ENCODE measurements at regions not wholly inside any gene's neighbourhood (a gene's known extent, or its start where the extent isn't known, plus 50 kb on each side); places are given as distances from the start of the nearest gene placed in this dataset.

- TF ChIP-seq, protein P1, sequence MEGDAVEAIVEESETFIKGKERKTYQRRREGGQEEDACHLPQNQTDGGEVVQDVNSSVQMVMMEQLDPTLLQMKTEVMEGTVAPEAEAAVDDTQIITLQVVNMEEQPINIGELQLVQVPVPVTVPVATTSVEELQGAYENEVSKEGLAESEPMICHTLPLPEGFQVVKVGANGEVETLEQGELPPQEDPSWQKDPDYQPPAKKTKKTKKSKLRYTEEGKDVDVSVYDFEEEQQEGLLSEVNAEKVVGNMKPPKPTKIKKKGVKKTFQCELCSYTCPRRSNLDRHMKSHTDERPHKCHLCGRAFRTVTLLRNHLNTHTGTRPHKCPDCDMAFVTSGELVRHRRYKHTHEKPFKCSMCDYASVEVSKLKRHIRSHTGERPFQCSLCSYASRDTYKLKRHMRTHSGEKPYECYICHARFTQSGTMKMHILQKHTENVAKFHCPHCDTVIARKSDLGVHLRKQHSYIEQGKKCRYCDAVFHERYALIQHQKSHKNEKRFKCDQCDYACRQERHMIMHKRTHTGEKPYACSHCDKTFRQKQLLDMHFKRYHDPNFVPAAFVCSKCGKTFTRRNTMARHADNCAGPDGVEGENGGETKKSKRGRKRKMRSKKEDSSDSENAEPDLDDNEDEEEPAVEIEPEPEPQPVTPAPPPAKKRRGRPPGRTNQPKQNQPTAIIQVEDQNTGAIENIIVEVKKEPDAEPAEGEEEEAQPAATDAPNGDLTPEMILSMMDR (IDR thresholded peaks at IDR 0.05; ENCODE audit: borderline replicate concordance) = no peak
Observed at GRCh38 chr5:2326601-2327000, 424.9 kb downstream of the IRX2 start.

GRCh38 chr5:2324788-2325187, 426.7 kb downstream of the IRX2 start:
- Histone ChIP-seq H3K9me3 (replicated peaks) (no peaks in the 10 kb centered on the region), H3K27me3 (ENCODE audit: low read depth) (peaks cover 60% of the 10 kb centered on the region), H3K4me3 (no peak overlapping the region), H3K27ac (replicated peaks) (no peak overlapping the region), H3K36me3 (no peaks in the 10 kb centered on the region), H3K4me1 (no peaks in the 10 kb centered on the region)
- TF ChIP-seq, protein P1 (IDR thresholded peaks at IDR 0.05; ENCODE audit: borderline replicate concordance) = no peak
- no peak for DNase-seq
- intact Hi-C loops (cut with micrococcal nuclease) = no loop called here

More at GRCh38 chr5:2326601-2327000, 424.9 kb downstream of the IRX2 start:
- H3K4me3 ChIP-seq = no peak overlapping the region
- peaks cover 58% of the 10 kb centered on the region for H3K27me3 ChIP-seq (ENCODE audit: low read depth)
- no peaks in the 10 kb centered on the region for H3K36me3 ChIP-seq
- H3K9me3 ChIP-seq (replicated peaks) = no peaks in the 10 kb centered on the region
- intact Hi-C loops (cut with micrococcal nuclease) = no loop called here
- H3K4me1 ChIP-seq = no peaks in the 10 kb centered on the region
- H3K27ac ChIP-seq (replicated peaks) = no peak overlapping the region
- no peak for DNase-seq

DNA sequence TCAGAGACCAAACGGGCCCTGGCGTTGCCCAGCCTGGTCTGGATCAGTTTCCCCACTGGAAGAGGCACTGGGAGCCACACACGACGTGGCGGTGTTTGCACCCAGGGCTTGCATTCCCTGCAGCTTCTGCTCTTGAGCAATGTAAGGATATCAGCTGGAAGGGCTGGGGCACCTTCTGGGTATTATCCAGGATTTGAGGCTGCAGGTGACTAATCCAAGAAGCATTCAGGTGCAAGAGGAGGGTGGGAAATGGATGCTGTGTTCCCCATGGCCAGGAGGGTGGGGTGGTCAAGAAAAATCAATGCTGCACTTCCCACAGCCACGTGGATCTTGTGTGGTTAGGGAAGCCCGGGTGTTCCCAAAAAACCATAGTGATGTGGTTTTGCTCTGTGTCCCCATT, 430.9 kb downstream of the IRX2 start:
- no peaks in the 10 kb centered on the region for H3K36me3 ChIP-seq

DNA sequence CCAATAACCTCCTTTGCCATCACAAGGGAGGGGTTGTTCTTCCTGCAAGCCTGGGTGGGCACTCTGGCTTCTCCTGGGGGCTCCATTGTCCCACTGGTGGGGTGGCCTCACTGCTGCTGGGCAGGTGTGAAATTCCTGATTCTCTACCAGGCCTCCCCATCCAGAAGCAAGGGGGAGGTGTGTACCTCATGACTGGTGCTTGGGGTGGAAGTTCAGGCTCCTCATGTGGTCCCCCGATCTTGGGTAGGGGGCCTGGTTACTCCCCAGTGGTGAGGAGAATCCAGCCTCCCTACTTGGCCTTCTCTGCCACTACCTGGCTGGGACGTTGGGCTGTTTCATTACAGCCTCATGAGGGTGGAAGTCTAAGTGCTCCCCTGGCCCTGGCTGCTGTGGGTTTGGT, 433.9 kb downstream of the IRX2 start:
- intact Hi-C loops (cut with micrococcal nuclease) = no loop called here
- no peak for DNase-seq
- H3K4me1 ChIP-seq = no peaks in the 10 kb centered on the region
- H3K27ac ChIP-seq (replicated peaks) = no peak overlapping the region
- H3K36me3 ChIP-seq = no peaks in the 10 kb centered on the region
- peaks cover 33% of the 10 kb centered on the region for H3K9me3 ChIP-seq (replicated peaks)
- TF ChIP-seq, protein P1 (IDR thresholded peaks at IDR 0.05; ENCODE audit: borderline replicate concordance) = no peak
- no peak overlapping the region for H3K4me3 ChIP-seq
- peaks cover 22% of the 10 kb centered on the region for H3K27me3 ChIP-seq (ENCODE audit: low read depth)

More for the DNA sequence above, 430.9 kb downstream of the IRX2 start:
- no peak for DNase-seq
- Histone ChIP-seq H3K4me1 (no peaks in the 10 kb centered on the region), H3K27ac (replicated peaks) (no peak overlapping the region), H3K4me3 (no peak overlapping the region), H3K27me3 (ENCODE audit: low read depth) (peaks cover 52% of the 10 kb centered on the region), H3K9me3 (replicated peaks) (peaks cover 16% of the 10 kb centered on the region)
- intact Hi-C loops (cut with micrococcal nuclease) = no loop called here
- TF ChIP-seq, protein P1 (IDR thresholded peaks at IDR 0.05; ENCODE audit: borderline replicate concordance) = no peak

DNA sequence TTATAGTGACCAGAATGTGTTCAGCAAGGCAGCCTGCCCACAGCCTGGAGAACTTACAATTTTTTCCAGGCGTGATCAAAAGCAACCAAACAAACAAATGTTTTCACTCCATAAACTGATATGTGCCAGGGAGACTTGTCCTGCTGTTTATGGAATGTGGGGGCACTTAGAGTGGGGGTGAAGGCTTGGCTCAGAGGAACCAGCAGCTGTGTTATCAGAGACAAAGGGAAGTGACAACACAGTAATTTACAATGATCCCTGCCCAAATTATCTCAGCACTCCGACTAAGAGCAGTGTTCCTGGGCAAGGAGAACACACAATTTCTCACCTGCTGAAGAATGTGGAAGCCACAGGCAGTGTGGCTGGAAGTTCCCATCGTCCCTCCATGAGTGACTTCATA, 429.1 kb upstream of the IRX4 start:
- peaks cover 29% of the 10 kb centered on the region for H3K9me3 ChIP-seq (replicated peaks)
- no peaks in the 10 kb centered on the region for H3K4me1 ChIP-seq
- no peak for DNase-seq
- no peaks in the 10 kb centered on the region for H3K36me3 ChIP-seq
- TF ChIP-seq, protein P1 (IDR thresholded peaks at IDR 0.05; ENCODE audit: borderline replicate concordance) = no peak
- no peaks in the 10 kb centered on the region for H3K27me3 ChIP-seq (ENCODE audit: low read depth)
- no peak overlapping the region for H3K27ac ChIP-seq (replicated peaks)
- intact Hi-C loops (cut with micrococcal nuclease) = no loop called here
- H3K4me3 ChIP-seq = no peak overlapping the region

DNA sequence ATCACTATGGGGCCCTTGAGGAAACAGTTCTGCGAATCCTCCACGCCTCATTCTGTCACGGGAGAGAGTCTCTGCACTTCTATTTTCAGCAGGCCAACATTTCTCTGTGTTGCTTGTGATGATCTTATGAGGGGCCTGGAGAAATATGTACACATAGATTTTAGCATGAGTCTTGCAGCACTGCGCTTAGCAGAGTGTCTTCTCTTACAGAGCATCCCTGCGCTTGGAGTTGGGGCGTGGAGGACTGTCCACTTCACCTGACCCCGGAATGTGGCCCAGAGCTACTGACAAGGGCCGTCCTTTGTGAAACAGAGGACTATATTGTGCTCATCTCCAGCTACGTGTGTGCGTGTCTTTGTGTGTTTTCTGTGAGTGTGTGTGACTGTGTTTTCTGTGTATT, 428.2 kb upstream of the IRX4 start:
- no peak for DNase-seq
- Histone ChIP-seq H3K27me3 (ENCODE audit: low read depth) (no peaks in the 10 kb centered on the region), H3K4me1 (no peaks in the 10 kb centered on the region), H3K27ac (replicated peaks) (no peak overlapping the region), H3K4me3 (no peak overlapping the region), H3K9me3 (replicated peaks) (peaks cover 20% of the 10 kb centered on the region), H3K36me3 (no peaks in the 10 kb centered on the region)
- TF ChIP-seq, protein P1 (IDR thresholded peaks at IDR 0.05; ENCODE audit: borderline replicate concordance) = no peak
- intact Hi-C loops (cut with micrococcal nuclease) = no loop called here

Data from left ventricle myocardium inferior (tissue), 1 donor.